IPS DF 6.9 (cell line): ENCODE measurements at regions not wholly inside any gene's neighbourhood (a gene's known extent, or its start where the extent isn't known, plus 50 kb on each side); places are given as distances from the start of the nearest gene placed in this dataset.

Source experiments
- DNase-seq: peaks from one replicate; pipeline ENCODE4 v3.0.0-alpha.2; 2013; ENCODE audit warnings: low read depth, low spot score
- H3K27ac ChIP-seq: one replicate; pipeline ENCODE4 v1.5.1; 2013; ENCODE audit warnings: low read length, control low read depth
- H3K27me3 ChIP-seq: 2 replicates; pipeline ENCODE4 v1.6.1; 2013; ENCODE audit warnings: mild to moderate bottlenecking, low read length; ENCODE audit not compliant: control insufficient read depth, insufficient read depth
- H3K36me3 ChIP-seq: 2 replicates; pipeline ENCODE4 v1.6.1; 2013; ENCODE audit warnings: low read length; ENCODE audit not compliant: control insufficient read depth, insufficient read depth
- H3K4me1 ChIP-seq: 2 replicates; pipeline ENCODE4 v1.6.1; 2013; ENCODE audit warnings: low read length; ENCODE audit not compliant: control insufficient read depth, insufficient read depth
- H3K4me3 ChIP-seq: 2 replicates; pipeline ENCODE4 v1.5.1; 2013; ENCODE audit warnings: mild to moderate bottlenecking, low read length
- H3K9me3 ChIP-seq: 2 replicates; pipeline ENCODE4 v1.6.1; 2013; ENCODE audit warnings: low read length, inconsistent platforms; ENCODE audit not compliant: control insufficient read depth, insufficient read depth
- WGBS: extraction: QIAGEN DNeasy Blood & Tissue Kit; methylation state at CpG from one replicate; pipeline ENCODE4 v1.1.7; 2013; ENCODE audit warnings: mixed read lengths, missing lambda C conversion rate; ENCODE audit not compliant: insufficient read length, insufficient coverage; 5-methylcytosine and 5-hydroxymethylcytosine counted together

DNA sequence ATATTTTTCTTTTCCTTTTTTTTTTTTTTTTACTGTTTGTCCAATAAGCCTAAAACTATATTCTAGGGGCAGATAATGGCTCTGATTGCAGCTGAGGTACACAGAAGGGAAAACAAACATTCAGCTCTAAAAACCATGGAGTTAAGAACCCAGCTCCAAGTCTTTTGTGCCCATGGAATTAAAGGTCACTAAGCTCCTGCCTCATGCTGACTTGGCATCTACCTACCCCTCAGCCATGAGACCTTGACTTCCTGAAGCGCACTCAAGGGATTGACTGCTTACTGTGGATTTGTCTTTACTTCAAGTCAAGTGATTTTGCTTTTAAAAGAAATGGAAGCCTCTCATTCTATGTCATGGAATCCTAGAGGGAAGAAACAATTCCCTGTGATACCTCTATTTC lies 192.3 kb downstream of the AMY1C start:
- Histone ChIP-seq H3K4me3 (no peak overlapping the region), H3K4me1 (no peaks in the 10 kb centered on the region), H3K9me3 (no peaks in the 10 kb centered on the region), H3K27ac (no peak overlapping the region), H3K27me3 (peaks cover 2% of the 10 kb centered on the region; the same call in 1 of the 2 replicates), H3K36me3 (no peaks in the 10 kb centered on the region)
- DNase-seq: no peak
- no CpG with 5 or more reads among the region's 1 CpG for WGBS

DNA sequence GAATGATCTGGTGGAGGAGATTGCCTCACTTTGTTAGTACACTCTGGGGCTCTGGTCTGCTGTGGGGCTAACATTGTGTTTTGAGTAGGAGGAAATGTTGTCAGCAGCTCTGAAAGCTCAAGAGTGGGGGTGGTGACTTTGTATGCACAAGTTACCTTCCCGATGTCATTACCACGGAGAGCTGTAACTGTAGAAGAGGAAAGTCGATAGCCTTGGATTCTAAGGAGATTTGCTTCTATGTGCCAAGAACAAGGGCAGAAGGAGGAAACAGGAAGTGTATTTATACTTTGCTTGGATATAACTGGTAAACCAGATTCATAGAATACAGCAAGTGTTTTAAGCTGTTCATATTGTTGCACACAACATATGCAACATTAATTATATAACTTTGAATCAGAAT lies 196.1 kb downstream of the AMY1C start:
- DNase-seq: no peak
- Histone ChIP-seq H3K9me3 (no peaks in the 10 kb centered on the region), H3K27ac (no peak overlapping the region), H3K4me3 (no peak overlapping the region), H3K27me3 (peaks cover 2% of the 10 kb centered on the region; the same call in 1 of the 2 replicates), H3K36me3 (no peaks in the 10 kb centered on the region), H3K4me1 (no peaks in the 10 kb centered on the region)
- WGBS: no CpG with 5 or more reads among the region's 3 CpGs

DNA sequence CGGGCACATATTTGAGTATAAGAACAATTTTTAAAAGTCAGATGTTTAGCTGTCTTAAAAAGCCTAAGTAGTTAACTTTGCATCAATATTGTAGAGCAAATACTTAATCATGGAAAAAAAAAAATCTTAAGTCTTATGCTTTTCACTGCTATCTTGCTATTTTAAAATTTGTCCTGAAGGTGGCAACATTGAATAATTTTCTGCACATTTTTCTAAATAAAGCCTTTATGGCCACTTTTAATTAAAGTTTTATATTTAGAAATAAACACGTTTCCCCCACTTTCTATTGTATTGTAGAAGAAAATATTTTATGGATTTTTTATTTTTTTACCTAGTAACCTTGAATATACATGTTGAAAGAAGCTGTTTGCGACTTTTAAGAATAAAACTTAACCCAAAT lies 198.8 kb downstream of the AMY1C start:
- WGBS: no CpG with 5 or more reads among the region's 3 CpGs
- Histone ChIP-seq H3K9me3 (no peaks in the 10 kb centered on the region), H3K36me3 (no peaks in the 10 kb centered on the region), H3K4me1 (no peaks in the 10 kb centered on the region), H3K4me3 (no peak overlapping the region), H3K27me3 (no peaks in the 10 kb centered on the region), H3K27ac (no peak overlapping the region)
- no peak for DNase-seq

DNA sequence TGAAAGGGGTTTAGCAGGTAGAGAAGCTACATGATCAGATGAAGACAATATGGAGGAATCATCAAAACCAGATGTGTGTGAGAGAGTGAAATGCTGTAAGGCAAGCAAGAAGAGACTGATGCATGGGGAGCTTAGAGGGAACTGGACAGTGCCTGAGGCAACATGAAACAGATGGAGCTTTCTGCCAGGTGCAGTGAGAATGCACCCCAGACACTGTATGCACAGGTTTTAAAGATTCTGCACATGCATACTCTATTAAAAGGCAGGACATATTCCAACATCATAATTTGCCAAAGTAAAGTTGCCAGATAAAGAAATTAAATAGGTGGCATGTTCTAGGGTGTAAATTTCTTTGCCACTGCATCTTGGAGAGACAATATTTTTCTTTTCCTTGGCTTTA lies 200.1 kb downstream of the AMY1C start:
- H3K27me3 ChIP-seq: no peaks in the 10 kb centered on the region
- DNase-seq: no peak

DNA sequence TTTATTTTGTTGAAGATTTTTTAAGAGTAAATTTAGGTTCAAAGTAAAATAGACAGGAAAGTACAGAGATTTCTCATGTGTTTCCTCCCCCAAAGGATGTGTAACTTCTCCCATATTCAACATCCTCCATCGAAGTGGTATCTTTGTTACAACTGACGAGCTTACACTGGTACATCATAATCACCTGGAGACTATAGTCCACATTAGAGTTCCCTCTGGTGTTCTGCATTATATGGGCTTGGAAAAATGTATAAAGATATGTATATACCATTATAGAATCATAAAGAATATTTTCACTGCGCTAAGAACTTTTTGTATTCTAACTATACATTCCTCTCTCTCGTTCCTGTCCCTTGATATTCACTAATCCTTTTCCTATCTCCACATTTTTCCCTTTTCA lies 203.7 kb downstream of the AMY1C start:
- no peaks in the 10 kb centered on the region for H3K27me3 ChIP-seq
- no peak for DNase-seq
- H3K9me3 ChIP-seq: no peaks in the 10 kb centered on the region
- no peak overlapping the region for H3K27ac ChIP-seq
- 100% methylated on average over 1 of the region's 4 CpGs for WGBS
- no peak overlapping the region for H3K4me3 ChIP-seq
- H3K36me3 ChIP-seq: no peaks in the 10 kb centered on the region
- H3K4me1 ChIP-seq: no peaks in the 10 kb centered on the region

More for the DNA sequence above, 200.1 kb downstream of the AMY1C start:
- no peak overlapping the region for H3K4me3 ChIP-seq
- no peaks in the 10 kb centered on the region for H3K36me3 ChIP-seq
- no peak overlapping the region for H3K27ac ChIP-seq
- H3K4me1 ChIP-seq: no peaks in the 10 kb centered on the region
- no peaks in the 10 kb centered on the region for H3K9me3 ChIP-seq

DNA sequence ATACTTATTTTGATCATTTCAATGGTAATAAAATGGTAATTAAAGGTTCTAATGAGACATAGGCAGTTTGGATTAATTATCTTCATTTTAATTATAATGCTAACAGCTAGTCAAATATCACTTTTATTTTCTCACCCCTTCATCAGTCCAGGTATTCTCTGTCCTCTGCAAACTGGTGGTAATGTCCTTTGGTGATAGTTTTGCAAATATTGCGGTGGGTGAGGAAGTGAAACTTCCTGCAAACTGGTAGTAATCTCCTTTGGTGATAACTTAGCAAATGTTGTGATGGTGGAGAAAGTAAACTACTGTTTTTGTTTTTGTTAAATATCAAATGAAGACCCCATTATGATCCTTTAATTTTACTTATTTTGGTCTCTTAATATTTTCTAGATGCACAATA lies 209.0 kb downstream of the AMY1C start:
- Histone ChIP-seq H3K4me1 (no peaks in the 10 kb centered on the region), H3K9me3 (peaks cover 1% of the 10 kb centered on the region), H3K36me3 (no peaks in the 10 kb centered on the region; the same call in 1 of the 2 replicates), H3K27me3 (no peaks in the 10 kb centered on the region), H3K4me3 (no peak overlapping the region), H3K27ac (no peak overlapping the region)
- no peak for DNase-seq
- WGBS: no CpG with 5 or more reads among the region's 1 CpG

DNA sequence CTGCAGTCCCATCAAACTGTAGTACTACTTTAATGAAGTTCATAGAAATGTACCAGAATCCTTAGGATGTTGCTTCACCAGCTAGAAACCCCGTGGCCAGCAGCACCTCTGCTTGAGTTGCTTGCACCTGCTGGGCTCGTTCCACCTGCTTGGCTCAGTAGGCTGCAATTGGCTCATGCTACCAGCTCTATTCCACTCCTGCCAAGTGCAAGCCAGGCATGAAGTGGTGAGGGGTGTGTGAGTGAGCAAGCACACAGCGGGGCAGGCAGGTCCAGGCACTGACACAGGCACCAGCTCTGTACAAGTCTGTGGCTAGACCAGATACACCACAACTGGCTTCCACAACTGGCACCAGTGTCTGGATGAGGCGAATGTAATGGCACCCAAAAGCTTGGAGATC lies 209.9 kb downstream of the AMY1C start:
- no peak for DNase-seq
- H3K36me3 ChIP-seq: no peaks in the 10 kb centered on the region; the same call in 1 of the 2 replicates
- H3K4me3 ChIP-seq: no peak overlapping the region
- H3K4me1 ChIP-seq: no peaks in the 10 kb centered on the region
- no peaks in the 10 kb centered on the region for H3K27me3 ChIP-seq
- no peak overlapping the region for H3K27ac ChIP-seq
- WGBS: no CpG with 5 or more reads among the region's 4 CpGs
- peaks cover 1% of the 10 kb centered on the region for H3K9me3 ChIP-seq

DNA sequence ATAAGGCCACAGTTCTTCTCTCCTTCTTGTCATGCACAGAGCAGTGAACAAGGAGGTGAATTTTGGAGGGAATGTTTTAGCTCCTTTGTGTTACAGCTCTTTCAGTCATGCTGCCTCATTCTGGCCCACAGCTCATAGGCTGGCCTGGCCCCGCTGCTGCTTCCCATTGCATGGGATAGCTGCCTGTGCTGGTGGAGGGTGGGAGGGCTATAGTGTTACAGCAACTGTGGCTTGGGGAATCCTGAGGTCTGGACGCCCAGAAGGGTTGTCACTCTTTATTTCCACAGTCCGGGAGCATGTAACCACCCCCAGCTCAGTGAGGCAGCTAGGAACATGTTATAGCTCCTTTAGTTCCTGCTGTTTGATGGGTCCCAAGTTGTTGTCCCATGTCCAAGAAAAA lies 210.3 kb downstream of the AMY1C start:
- H3K27ac ChIP-seq: no peak overlapping the region
- no peaks in the 10 kb centered on the region for H3K4me1 ChIP-seq
- H3K9me3 ChIP-seq: peaks cover 1% of the 10 kb centered on the region
- no peak overlapping the region for H3K4me3 ChIP-seq
- DNase-seq: no peak
- H3K36me3 ChIP-seq: no peaks in the 10 kb centered on the region; the same call in 1 of the 2 replicates
- no CpG with 5 or more reads among the region's 3 CpGs for WGBS
- H3K27me3 ChIP-seq: no peaks in the 10 kb centered on the region

DNA sequence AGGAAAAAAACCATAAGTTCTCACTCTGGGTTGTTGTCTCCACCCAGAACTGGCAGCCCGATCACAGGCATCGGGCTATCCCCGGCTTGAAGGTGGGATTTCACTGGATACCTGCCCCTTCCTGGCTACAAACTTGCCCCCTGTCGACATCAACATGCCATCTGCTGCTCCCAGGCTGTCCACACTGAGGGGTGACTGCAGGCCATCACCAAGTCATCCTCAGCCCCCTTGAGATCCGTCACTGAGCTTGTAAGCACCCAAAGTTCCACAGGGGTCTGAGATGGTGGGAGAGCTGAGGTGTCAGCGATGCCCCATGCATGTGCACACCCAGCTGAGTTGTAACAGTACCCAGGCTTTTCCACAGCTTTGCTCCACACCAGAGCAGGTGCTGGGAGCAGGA lies 211.0 kb downstream of the AMY1C start:
- Histone ChIP-seq H3K4me3 (no peak overlapping the region), H3K9me3 (peaks cover 1% of the 10 kb centered on the region), H3K27me3 (no peaks in the 10 kb centered on the region), H3K27ac (no peak overlapping the region), H3K36me3 (no peaks in the 10 kb centered on the region; the same call in 1 of the 2 replicates), H3K4me1 (no peaks in the 10 kb centered on the region)
- WGBS: no CpG with 5 or more reads among the region's 6 CpGs
- DNase-seq: no peak

DNA sequence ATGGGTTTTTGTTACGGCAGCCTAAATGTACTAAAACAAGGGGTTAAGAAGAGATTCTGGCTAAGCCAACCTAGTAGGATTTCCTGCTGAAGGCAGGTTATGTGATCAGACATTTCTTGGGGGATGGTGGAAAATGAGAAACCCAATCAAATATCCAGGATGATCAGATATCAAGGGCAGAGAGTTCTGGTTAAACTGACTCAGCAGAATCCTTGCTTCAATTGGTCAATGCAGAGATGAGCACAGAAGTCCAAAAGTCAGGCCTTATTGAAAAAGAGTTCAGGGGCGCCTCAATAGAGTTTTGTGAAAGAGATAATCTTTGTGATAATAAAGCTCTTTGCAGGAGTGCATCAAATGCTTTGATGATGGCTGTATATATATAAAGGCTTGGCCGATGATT lies 237.1 kb downstream of the AMY1C start:
- Histone ChIP-seq H3K27ac (no peak overlapping the region), H3K4me1 (no peaks in the 10 kb centered on the region), H3K4me3 (no peak overlapping the region), H3K36me3 (no peaks in the 10 kb centered on the region), H3K27me3 (no peaks in the 10 kb centered on the region), H3K9me3 (no peaks in the 10 kb centered on the region)
- no CpG with 5 or more reads among the region's 3 CpGs for WGBS
- no peak for DNase-seq

DNA sequence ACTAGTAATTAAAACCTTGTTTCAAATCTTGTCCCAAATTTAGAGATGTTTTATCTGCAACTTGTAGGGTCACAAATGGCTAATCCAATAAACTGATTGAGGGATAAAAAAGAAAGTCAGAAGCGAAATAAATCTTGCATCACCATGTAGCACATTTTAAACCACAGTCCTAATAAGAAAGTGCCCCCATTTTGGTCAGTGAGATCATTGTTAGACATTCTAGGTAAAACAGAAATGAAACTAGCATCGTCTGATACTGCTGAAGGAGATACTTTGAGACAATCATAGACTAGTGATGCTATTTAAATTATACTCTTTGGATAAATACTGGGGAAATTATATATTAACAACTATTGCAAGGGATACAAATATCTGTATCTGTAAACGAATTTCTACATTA lies 247.9 kb downstream of the AMY1C start:
- no CpG with 5 or more reads among the region's 3 CpGs for WGBS
- no peak overlapping the region for H3K27ac ChIP-seq
- H3K4me3 ChIP-seq: no peak overlapping the region
- no peak for DNase-seq
- no peaks in the 10 kb centered on the region for H3K27me3 ChIP-seq
- no peaks in the 10 kb centered on the region for H3K4me1 ChIP-seq
- no peaks in the 10 kb centered on the region for H3K9me3 ChIP-seq
- no peaks in the 10 kb centered on the region for H3K36me3 ChIP-seq
